Vagina (tissue), 2 donors: ENCODE measurements at regions not wholly inside any gene's neighbourhood (a gene's known extent, or its start where the extent isn't known, plus 50 kb on each side); places are given as distances from the start of the nearest gene placed in this dataset.

ENCODE experiments used
- CTCF ChIP-seq, 3 experiments: fragments of 450-650 bp in 2 of 3; fragments of 200-600 bp in 1 of 3; sonication (generic) in 1 of 3; IDR thresholded peaks; one replicate each; pipeline ENCODE4 v1.5.1; 2017 to 2019; ENCODE audit warnings: antibody characterized with exemption in 3 of 3, mild to moderate bottlenecking in 2 of 3, moderate library complexity in 2 of 3
- POLR2AphosphoS5 ChIP-seq, 2 donors: sonication (generic); formaldehyde crosslinking; IDR thresholded peaks; one replicate each; pipeline ENCODE4 v1.9.0; 2017; ENCODE audit warnings: antibody characterized with exemption in 2 of 2, mild to moderate bottlenecking in 2 of 2, low read depth in 1 of 2; ENCODE audit not compliant: insufficient read depth in 1 of 2

DNA sequence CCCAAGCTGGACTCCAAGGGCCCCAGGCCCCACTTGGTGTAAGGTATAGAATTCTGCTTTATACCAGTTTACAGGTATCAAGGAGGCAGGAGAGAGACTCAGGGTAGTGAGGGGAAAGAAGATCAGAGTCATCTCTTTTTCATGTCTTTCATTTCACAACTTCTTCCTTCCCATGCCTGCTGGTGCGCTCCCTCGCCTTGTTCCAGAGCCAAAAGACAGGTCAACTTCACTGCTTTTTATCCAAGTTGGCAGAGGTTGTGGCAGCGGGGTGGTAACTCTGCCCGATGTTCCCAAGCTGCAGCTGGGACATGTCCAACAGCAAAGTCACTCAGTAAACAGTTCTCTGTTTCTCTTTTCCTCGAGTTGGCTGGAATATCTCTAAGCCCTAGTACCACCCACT, 86.3 kb upstream of the TCF12 start:
- TF ChIP-seq CTCF (IDR thresholded peaks at IDR 0.05) (no peak), POLR2AphosphoS5 (IDR thresholded peaks at IDR 0.05; ENCODE audit: insufficient read depth in 1 of 2, low read depth in 1 of 2) (peak in 1 of 2 donors; percentile 43)
